Endothelial cell of umbilical vein (primary cell): ENCODE measurements at regions not wholly inside any gene's neighbourhood (a gene's known extent, or its start where the extent isn't known, plus 50 kb on each side); places are given as distances from the start of the nearest gene placed in this dataset.

Source experiments
- BruUV-seq: library from RNA; stranded (reverse); fragments of 400-500 nt; replicated peaks from 2 replicates; lab custom pipeline; 2021; lab: Mats Ljungman, UMichigan
- CTCF ChIA-PET: fragments of 300-600, 350-600 bp; sonication (Branson Sonifier 250); formaldehyde crosslinking; loops from one replicate; lab custom pipeline; 2021; ENCODE audit warnings: antibody characterized with exemption, inconsistent platforms; lab: Charles Lee
- POLR2A ChIA-PET: fragments of 300-600, 350-600 bp; sonication (Branson Sonifier 250); formaldehyde crosslinking; loops from one replicate; lab custom pipeline; 2021; ENCODE audit warnings: antibody characterized with exemption, inconsistent platforms; lab: Charles Lee
- DNase-seq: peaks from one replicate; pipeline ENCODE4 v3.0.0-alpha.2; 2011; ENCODE audit warnings: low read depth, low spot score
- FAIRE-seq: peaks from 2 replicates; lab custom pipeline; 2011; peaks lifted over from hg19 to GRCh38; lab: Jason Lieb, UNC
- H2AFZ ChIP-seq: 2 replicates; pipeline ENCODE4 v1.6.0; 2012; ENCODE audit warnings: low read depth, low read length, control low read depth, inconsistent platforms
- H3K27ac ChIP-seq: 2 replicates; pipeline ENCODE4 v1.5.1; 2011; ENCODE audit warnings: low read depth, mild to moderate bottlenecking, control low read depth, low read length, moderate library complexity; ENCODE audit not compliant: insufficient read depth
- H3K27me3 ChIP-seq, 2 experiments: 2 replicates each; pipeline versions ENCODE4 v1.6.0 to v1.6.1; 2011; ENCODE audit warnings: low read length in 2 of 2, mixed read lengths in 1 of 2; ENCODE audit not compliant: control insufficient read depth in 2 of 2, insufficient read depth in 2 of 2
- H3K36me3 ChIP-seq, 2 experiments: 2 replicates in 1 of 2; 3 replicates in 1 of 2; pipeline ENCODE4 v1.5.1; 2011; ENCODE audit warnings: low read length in 2 of 2, mild to moderate bottlenecking in 1 of 2, moderate library complexity in 1 of 2; ENCODE audit not compliant: control insufficient read depth in 2 of 2, insufficient read depth in 2 of 2; ENCODE audit errors: extremely low read depth in 1 of 2
- H3K4me1 ChIP-seq: 3 replicates; pipeline ENCODE4 v1.5.1; 2011; ENCODE audit warnings: mild to moderate bottlenecking, low read length; ENCODE audit not compliant: control insufficient read depth, insufficient read depth; ENCODE audit errors: extremely low read depth
- H3K4me2 ChIP-seq: 2 replicates; pipeline ENCODE4 v1.6.1; 2011; ENCODE audit warnings: low read length, control low read depth, mixed read lengths; ENCODE audit not compliant: insufficient read depth
- H3K4me3 ChIP-seq, 3 experiments: fragments of 200-600 bp in 1 of 3; sonication (generic), shearing (Covaris generic) in 1 of 3; replicated peaks in 1 of 3; 2 replicates each; pipeline ENCODE4 v1.5.1; 2011 to 2016; ENCODE audit warnings: control low read depth in 3 of 3, low read length in 3 of 3, mild to moderate bottlenecking in 2 of 3, inconsistent platforms in 1 of 3, low read depth in 1 of 3, moderate library complexity in 1 of 3; ENCODE audit not compliant: insufficient read depth in 1 of 3
- H3K79me2 ChIP-seq: 2 replicates; pipeline ENCODE4 v1.6.0; 2012; ENCODE audit warnings: low read length, inconsistent platforms; ENCODE audit not compliant: control insufficient read depth, insufficient read depth
- H3K9ac ChIP-seq: replicated peaks from 2 replicates; pipeline ENCODE3; 2011; ENCODE audit warnings: low read length, control low read depth; ENCODE audit not compliant: insufficient read depth; ENCODE audit errors: extremely low read depth
- H3K9me1 ChIP-seq: replicated peaks from 3 replicates; pipeline ENCODE4 v1.6.0; 2011; ENCODE audit warnings: mild to moderate bottlenecking, low read length; ENCODE audit not compliant: control insufficient read depth, insufficient read depth; ENCODE audit errors: extremely low read depth
- H3K9me3 ChIP-seq: replicated peaks from 2 replicates; pipeline ENCODE4 v1.5.1; 2012; ENCODE audit warnings: low read length, inconsistent platforms; ENCODE audit not compliant: control insufficient read depth, insufficient read depth
- H4K20me1 ChIP-seq: replicated peaks from 2 replicates; pipeline ENCODE3; 2011; ENCODE audit warnings: mild to moderate bottlenecking, low read length; ENCODE audit not compliant: control insufficient read depth, insufficient read depth; ENCODE audit errors: extremely low read depth
- CTCF ChIP-seq, 2 donors: IDR thresholded peaks; 1 replicate in 1 of 2; 2 replicates in 1 of 2; pipeline ENCODE4 v1.5.1; 2011; ENCODE audit warnings: low read length in 2 of 2, mild to moderate bottlenecking in 2 of 2, moderate library complexity in 2 of 2, control low read depth in 1 of 2, inconsistent platforms in 1 of 2, low read depth in 1 of 2; ENCODE audit not compliant: insufficient read depth in 1 of 2; ENCODE audit errors: extremely low read depth in 1 of 2
- EZH2 ChIP-seq: IDR thresholded peaks from 2 replicates; pipeline ENCODE4 v1.6.1; 2012; ENCODE audit warnings: borderline replicate concordance, low read depth, mild to moderate bottlenecking, moderate library complexity, low read length, inconsistent platforms; ENCODE audit not compliant: severe bottlenecking
- FOS ChIP-seq: IDR thresholded peaks from 2 replicates; pipeline ENCODE4 v1.6.1; 2011; ENCODE audit warnings: mild to moderate bottlenecking, low read length, moderate library complexity, borderline replicate concordance; ENCODE audit not compliant: insufficient read depth
- GATA2 ChIP-seq: IDR thresholded peaks from 2 replicates; pipeline ENCODE4 v1.7.0; 2011; ENCODE audit warnings: low read depth, mild to moderate bottlenecking, moderate library complexity, mixed read lengths, low read length; ENCODE audit not compliant: insufficient read length, insufficient read depth
- JUN ChIP-seq: IDR thresholded peaks from 2 replicates; pipeline ENCODE4 v1.6.1; 2011; ENCODE audit warnings: borderline replicate concordance, low read depth; ENCODE audit not compliant: insufficient read length, insufficient read depth
- MAX ChIP-seq: IDR thresholded peaks from 2 replicates; pipeline ENCODE4 v1.6.1; 2011; ENCODE audit not compliant: insufficient read depth, insufficient read length
- MYC ChIP-seq: IDR thresholded peaks from one replicate; pipeline ENCODE4 v1.6.1; 2011; ENCODE audit warnings: mild to moderate bottlenecking, low read depth, low read length
- POLR2A ChIP-seq: IDR thresholded peaks from 2 replicates; pipeline ENCODE4 v1.6.1; 2012; ENCODE audit warnings: low read depth, mild to moderate bottlenecking, control low read depth, low read length
- POLR2AphosphoS5 ChIP-seq: IDR thresholded peaks from 2 replicates; pipeline ENCODE4 v1.6.1; 2012; ENCODE audit warnings: low read depth, mild to moderate bottlenecking, control low read depth, low read length, moderate library complexity; ENCODE audit not compliant: insufficient read depth
- dilution Hi-C: fragments of 300-500 bp; cut with MboI; formaldehyde crosslinking; loops from one replicate; pipeline ENCODE4 v1.15.0; 2019; ENCODE audit warnings: low sequenced_read_pairs; ENCODE audit not compliant: extremely low pct_ligation_motif_present
- intact Hi-C: fragments of 100-400 bp; cut with micrococcal nuclease; formaldehyde crosslinking; loops from one replicate; pipeline ENCODE4 v1.10.0; 2022

- FAIRE-seq = no peak
- no peak overlapping the region for H3K4me3 ChIP-seq
- no peaks in the 10 kb centered on the region for H3K79me2 ChIP-seq
- no peak for DNase-seq
- intact Hi-C loops = no loop called here
- CTCF ChIA-PET = no interaction called here
- no peak overlapping the region for H3K4me2 ChIP-seq
- BruUV-seq = no TSS peak
- H3K36me3 ChIP-seq = no peaks in the 10 kb centered on the region
- H3K27ac ChIP-seq = no peak overlapping the region
- dilution Hi-C loops = no loop called here
- H3K4me1 ChIP-seq = no peaks in the 10 kb centered on the region
- H3K9ac ChIP-seq = no peak overlapping the region
- no peaks in the 10 kb centered on the region for H3K9me3 ChIP-seq
- TF ChIP-seq POLR2A (no peak), MYC (no peak), POLR2AphosphoS5 (no peak)
- H2AFZ ChIP-seq = no peak overlapping the region
- no peaks in the 10 kb centered on the region for H3K9me1 ChIP-seq
- no peaks in the 10 kb centered on the region for H3K27me3 ChIP-seq
- POLR2A ChIA-PET = no interaction called here
- no peaks in the 10 kb centered on the region for H4K20me1 ChIP-seq
Measured at GRCh38 chr18:56038171-56039030, 450.4 kb upstream of the TCF4 start.

GRCh38 chr18:56036741-56037140 is 448.7 kb upstream of the TCF4 start:
- Histone ChIP-seq H4K20me1 (no peaks in the 10 kb centered on the region), H3K9me3 (no peaks in the 10 kb centered on the region), H3K4me2 (no peak overlapping the region), H3K4me3 (no peak overlapping the region), H2AFZ (no peak overlapping the region), H3K4me1 (no peaks in the 10 kb centered on the region), H3K9me1 (no peaks in the 10 kb centered on the region), H3K36me3 (no peaks in the 10 kb centered on the region), H3K27me3 (no peaks in the 10 kb centered on the region), H3K9ac (no peak overlapping the region), H3K27ac (no peak overlapping the region), H3K79me2 (no peaks in the 10 kb centered on the region)
- FAIRE-seq (no peak), DNase-seq (no peak)
- dilution Hi-C loops (no loop called here), intact Hi-C loops (no loop called here)
- no TSS peak for BruUV-seq
- ChIA-PET POLR2A (no interaction called here), CTCF (no interaction called here)
- TF ChIP-seq GATA2 = no peak
- TF ChIP-seq POLR2A = no peak
- no peak for TF ChIP-seq MAX
- TF ChIP-seq MYC = no peak
- no peak for TF ChIP-seq FOS
- no peak for TF ChIP-seq EZH2
- no peak for TF ChIP-seq CTCF (IDR thresholded peaks at IDR 0.05; ENCODE audit: extremely low read depth in 1 of 2, insufficient read depth in 1 of 2, low read depth in 1 of 2, low read length in 2 of 2)
- no peak for TF ChIP-seq POLR2AphosphoS5
- no peak for TF ChIP-seq JUN
